ENCODE measurements at regions not wholly inside any gene's neighbourhood (a gene's known extent, or its start where the extent isn't known, plus 50 kb on each side); places are given as distances from the start of the nearest gene placed in this dataset.

DNA sequence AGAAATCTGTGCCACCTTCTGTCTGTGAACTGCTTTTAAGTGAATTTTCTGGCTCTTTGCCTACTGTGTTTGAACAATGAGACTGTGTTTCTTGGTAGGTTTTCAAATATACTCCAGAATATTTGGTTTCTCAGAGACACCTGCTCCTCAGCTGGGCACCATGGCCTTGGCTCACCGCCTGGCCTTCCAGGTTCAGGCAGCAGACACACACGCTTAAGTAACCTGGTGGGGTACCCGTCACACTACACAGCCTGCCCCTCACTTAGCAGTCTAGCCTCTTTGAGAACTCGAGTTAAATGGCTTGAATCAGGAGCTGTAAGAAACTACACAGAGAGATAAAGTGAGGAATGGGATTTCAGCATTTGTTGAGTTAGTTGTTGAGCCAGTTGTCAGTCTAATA lies 530.5 kb downstream of the MTRR start:
- ATAC-seq = no peak

DNA sequence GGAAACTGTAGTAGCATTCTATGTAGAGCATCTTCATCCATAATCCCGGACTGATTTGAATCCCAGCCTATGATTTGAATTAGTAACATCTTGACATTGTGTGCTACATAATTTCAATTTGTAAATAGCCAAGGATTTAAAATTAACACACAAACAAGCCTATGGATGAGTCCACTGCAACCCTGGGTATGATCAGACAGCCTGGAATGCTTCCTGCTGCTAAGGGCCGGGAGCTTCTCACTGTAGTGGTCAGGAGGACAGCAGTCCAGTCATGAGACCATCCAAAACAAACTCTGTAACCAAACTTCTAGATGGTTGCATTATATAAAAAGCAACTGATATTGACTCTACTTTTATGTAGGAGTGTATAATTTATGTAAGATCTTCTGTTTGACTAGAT lies 539.3 kb downstream of the MTRR start:
- ATAC-seq = no peak

DNA sequence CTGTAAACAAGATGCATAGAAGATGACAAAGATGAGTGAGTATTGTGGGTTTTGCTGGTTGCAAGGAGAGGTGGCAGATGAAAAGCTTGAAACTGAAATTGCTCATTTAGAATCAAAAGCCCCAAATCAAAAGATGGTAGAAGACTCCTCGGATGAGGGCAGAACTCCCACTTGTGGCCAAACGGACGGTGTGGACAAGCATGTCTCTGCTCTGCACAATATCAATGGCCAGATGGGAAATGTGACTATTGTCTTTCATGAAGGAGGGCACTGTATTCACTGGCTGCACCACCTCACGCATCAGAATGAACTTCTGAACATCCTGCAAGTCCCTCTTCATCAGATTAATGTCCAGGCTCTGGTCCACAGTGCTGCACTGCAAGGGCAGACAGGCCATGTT lies 541.7 kb downstream of the MTRR start:
- no peak for ATAC-seq

DNA sequence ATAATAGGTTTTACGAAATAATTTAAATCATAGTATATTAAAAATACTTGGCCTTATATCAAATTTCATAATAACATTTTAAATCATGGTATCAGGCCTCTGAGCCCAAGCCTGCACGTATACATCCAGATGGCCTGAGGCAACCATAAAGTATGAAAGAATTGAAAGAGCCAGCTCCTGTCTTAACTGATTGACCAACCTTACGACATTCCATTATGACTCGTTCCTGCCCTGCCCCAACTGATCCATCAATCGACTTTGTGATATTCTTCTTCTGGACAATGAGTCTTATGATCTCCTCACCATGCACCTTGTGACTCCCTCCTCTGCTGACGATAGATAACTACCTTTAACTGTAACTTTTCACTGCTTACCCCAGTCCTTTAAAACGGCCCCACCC lies 545.0 kb downstream of the MTRR start:
- ATAC-seq = no peak

DNA sequence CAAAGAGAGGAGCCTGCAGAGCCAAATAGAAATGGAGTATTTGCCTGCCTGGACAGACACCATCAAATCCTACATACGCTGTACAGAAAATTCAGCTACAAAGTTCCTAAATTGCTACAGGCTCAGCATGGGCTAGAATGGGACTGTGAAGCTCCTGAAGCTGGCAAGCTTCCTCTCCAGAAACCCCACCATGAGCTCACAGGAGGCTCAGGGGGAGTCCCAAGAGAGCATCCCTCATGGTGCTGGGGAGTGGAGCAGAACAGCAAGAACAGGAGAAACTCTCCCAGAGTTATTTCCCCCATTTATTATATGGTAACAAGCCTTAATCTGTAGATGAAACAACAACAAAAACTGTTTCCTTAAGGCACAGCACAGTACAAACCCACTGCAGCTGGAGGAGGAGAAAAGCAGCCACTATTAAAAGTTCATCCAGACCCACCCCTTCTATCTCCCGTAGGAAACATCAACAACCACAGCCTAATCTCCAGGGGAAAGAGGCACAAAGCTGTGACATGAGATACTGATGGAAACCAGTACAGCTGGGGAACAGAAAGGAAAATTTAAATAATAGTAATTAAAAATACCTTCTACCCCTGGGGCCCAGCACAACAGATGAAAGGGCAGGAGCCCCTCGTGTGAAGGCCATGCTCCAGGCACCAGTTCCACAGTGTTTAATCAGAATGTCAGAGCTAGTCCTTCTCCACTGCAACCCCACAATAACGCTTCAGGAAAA lies 548.5 kb downstream of the MTRR start:
- ATAC-seq = no peak

DNA sequence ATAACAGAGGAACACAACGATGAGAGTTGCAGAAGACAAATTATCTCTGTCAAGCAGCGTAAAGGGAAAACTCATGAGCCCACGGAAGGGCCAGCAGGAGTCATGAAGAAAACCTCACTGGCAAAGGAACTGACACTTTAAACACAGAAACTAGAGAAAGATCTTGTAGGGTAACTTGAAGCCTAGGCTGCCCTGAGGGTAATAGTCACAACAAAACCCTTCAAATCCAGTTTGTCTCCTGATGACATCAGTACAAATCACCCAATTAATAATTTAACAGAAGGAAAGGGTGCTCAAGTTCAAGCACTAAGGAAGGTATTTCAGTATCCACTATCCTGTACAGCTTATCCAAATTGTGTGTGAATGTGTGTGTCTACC lies 549.1 kb downstream of the MTRR start:
- ATAC-seq = no peak

DNA sequence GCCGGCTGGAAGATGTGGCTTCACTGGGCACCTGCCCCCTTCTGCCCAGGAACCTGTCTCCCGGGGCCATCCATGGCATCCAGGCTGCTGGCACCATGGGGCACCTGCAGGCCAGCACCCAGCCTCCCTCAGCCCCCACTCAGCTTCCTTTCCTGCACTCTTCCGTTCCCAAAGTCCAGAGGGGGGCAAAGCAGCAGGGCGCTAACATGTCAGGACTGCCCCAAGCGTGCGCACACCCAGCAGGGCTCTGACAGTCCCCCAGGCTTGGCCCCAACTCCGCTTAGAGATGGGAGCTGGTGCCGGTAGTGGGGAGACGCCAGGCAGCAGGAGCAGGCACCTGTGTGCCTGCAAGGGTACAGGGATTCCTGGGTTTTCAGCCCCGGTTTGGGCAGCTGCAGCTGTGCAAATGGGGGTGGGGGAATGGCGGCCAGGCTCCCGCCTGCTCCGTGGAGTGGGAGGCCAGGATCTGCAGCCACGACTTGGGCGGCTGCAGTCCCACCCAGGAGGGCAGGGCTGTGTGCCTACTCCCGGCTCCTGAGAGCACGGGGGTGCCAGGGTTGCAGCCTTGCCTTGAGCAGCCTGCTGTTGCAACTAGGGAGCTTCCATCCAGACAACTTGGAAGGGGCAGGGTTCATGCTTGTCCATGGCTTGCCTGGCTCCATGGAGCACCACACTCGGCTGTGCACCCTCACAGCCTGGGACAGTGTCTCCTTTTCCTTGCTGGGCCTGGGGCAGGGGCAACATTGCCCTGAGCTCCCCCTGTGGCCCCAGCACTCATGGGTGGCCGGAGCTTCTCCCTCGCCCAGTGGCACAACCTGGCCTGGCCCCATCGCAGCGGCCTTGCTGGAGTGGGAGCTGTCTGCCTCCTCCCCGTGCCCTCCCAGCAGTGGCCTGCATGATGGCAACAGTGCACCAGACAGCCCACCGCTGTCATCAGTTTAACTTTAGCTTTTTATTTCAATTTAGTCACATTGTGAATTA lies 561.1 kb downstream of the MTRR start:
- no peak for ATAC-seq

DNA sequence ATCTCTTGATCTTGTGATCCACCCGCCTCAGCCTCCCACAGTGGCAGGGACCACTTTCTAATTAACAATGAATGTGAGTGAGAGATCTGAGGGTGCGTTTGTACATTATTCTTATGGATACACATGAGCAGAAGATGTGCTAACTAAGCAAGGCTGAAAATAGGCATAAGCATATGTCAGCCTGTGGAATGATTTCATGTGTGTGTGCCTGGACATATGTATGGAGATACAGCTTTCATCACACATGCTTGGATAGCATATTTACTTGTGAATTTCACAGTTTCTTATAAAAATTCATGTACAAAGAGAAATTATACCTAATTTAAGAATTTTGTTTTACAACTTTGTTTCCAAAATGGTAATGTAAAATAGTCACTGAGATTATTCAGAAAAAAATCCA lies 565.6 kb downstream of the MTRR start:
- ATAC-seq = no peak

DNA sequence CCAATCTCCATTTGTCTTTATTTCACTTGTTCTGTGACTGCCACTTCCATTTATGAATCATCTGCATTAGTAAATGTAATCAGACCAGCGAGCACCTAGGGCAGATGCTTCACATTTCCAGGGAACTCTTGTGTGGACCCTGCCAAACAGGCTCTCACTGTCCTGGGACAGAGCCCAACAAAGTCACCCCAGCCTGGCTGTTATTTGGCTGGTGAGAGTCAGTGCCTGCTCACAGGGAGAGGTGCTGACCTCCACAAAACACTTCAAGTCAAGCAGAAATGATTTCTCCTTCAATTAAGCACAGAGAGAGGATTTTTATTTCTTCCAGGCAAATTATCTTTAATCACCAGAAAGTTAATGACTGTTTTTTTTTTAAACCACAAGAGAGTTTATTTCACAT lies 568.0 kb downstream of the MTRR start:
- no peak for ATAC-seq

DNA sequence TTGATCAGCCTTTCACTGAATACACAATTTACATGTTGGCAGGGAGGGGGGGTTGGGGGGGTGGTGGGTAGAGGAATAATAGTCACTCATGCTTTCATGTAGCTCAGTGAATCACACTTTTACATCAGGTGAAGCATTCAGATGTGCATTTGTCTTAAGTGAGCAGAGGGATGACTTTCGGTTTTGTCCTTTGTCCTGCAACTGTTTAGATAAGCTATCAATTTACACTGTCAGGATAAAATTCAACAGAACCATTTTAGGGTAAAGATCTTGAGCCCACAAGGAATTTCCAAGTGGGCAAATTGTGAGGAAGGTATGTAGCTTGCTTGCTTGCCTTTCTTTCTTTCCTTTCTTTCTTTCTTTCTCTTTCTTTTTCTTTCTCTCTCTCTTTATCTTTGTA lies 576.2 kb downstream of the MTRR start:
- no peak for ATAC-seq

DNA sequence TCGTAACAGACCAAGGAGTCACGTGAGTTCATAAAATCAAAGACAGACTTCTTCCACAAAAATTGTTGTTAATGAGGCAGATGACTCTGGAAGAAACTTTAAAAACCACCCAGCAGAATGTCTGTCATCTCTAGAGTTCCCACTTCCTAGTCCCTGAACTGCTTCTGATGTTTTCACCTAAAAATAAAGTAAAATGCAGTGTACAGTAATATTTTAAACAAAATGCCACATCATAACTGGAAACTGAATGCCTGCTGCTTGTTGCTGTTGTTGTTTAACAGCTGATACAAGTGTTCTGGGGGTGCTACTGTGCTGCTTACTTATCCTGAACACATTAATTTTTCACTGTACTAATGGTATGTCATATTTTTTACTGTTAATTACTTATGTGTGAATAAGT lies 577.2 kb downstream of the MTRR start:
- ATAC-seq = no peak

DNA sequence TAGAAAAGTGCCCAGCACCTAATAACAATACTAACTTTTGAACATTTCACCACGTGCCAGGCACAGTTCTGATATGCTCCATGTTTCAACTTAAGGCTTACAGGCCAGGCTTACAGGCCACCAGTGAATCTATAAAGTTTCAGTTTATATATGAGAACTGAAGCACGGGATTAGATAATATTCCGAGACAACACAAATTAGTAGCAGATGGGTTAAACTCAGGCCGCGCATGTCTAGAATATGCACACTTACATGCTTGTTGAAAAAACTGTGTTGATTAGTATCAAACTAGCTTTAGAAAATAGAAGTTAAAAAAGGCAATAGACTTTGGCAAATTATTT lies 587.9 kb downstream of the MTRR start:
- ATAC-seq = no peak

DNA sequence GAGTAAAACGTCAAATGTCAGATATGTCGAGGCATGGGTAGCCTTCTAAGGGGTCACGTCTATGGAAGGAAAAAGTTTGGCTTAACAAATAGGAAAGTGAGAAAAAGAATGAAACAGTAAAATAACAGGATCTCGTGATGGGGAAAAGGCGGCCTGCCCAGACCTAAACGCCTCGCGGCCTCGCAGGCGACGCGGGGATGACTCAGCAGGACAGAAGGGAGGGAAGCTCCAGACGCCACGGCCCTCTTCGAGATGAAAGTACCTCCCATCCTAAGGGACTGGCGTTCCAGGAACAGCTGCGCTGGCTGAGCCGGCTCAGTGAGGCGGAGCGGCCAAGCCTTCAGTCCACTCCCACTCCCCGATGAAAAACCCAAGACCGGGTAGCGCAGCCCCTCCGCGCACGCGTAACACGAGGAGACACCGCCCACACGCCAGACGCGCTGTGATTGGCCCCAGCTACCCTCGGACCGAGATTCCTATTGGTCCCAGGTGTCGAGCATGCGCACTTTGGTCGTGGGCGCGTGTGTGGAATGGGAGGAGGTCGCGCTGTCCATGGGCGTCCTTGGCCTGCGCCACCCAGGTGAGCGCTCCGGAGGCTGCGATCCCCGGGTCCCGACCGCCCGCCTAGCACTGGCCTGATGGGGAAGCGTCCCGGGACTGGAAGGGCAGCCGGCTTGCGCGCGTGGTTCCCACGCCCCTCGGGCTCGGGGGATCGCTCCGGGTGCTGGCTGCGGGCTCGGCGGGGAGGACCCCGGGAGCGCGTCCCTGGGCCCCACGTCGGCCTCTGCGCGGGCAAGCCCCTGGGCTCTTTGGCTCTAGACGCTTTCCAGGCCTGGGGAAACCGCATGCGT lies 588.5 kb downstream of the MTRR start:
- ATAC-seq = peak; percentile 92

DNA sequence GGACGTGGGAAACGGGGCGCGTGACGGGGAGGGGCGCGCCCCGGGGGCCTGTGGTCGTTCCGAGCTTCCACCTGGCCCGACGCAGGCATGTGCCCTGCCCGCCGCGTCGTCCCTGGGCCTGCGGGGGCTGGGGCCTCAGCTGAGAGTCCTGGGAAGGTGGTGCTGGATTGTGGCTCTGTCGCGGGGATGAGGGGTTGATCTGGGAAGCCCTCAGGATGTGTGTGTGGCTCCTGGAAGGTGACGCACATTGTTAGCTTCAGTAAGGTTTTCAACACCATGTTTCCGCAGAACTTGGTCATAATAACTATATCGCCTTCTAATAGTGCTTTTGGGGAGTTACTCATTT lies 589.1 kb downstream of the MTRR start:
- peak in 1 of 2 donors; percentile 2 for ATAC-seq

DNA sequence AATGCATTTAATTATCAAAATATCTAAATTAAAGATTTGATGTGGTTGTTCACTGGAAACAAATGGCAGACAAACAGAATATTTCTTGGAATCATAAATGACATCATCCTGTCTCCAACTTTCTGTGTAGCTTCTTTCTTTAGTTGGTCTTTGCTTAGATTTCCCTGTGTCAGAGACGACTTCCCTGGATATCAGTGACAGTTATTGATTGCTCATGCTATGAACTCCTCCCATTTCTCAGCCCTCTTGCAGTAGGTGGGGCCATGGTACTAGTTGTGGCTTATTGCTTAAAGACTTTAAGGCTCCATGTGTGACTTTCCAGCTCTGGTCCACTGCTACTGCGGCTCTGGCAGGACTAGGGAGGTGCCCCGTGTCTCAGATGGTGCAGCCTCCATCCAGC lies 592.6 kb downstream of the MTRR start:
- no peak for ATAC-seq

DNA sequence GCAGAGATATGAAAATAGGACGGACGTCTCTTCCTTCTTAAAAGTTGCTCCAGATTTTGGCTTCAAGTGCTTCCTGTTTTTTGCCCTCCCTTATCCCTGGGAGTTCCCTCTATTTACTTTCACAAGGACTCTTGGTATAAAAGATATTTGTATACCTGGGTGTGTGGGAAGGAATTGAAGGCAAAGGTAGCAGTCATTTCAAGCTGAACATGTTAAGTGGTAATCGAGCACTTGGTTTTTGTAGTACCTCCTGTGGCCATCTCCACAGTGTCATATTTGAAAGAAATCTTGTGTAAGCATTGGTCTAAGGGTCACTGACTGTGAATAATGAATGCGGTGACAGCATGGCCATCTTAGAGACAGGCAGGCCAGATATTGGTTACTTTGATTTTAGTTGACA lies 593.6 kb downstream of the MTRR start:
- ATAC-seq = no peak

DNA sequence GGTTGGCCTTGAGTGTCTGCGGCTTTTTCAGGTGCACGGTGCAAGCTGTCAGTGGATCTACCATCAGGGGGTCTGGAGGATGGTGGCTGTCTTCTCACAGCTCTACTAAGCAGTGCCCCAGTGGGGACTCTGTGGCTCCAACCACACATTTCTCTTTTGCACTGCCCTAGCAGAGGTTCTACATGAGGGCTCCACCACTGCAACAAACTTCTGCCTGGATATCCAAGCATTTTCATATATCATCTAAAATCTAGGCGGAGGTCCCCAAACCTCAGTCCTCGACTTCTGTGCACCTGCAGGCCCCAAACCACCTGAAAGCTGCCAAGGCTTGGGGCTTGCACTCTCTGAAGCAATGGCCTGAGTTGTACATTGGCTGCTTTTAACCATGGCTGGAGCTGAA lies 601.5 kb downstream of the MTRR start:
- ATAC-seq = no peak

DNA sequence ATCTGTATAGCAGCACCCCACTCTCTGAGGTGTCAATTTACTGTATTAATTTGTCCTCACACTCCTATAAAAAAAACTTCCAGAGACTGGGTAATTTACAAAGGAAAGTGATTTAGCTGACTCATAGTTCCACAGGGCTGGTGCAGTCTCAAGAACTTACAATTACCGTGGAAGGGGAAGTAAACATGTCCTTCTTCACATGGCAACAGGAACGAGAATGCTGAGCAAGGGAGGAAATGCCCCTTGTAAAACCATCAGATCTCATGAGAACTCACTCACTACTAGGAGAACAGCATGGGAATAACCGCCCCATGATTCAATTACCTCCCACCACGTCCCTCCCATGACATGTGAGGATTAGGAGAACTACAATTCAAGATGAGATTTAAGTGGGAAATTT lies 602.6 kb downstream of the MTRR start:
- no peak for ATAC-seq

DNA sequence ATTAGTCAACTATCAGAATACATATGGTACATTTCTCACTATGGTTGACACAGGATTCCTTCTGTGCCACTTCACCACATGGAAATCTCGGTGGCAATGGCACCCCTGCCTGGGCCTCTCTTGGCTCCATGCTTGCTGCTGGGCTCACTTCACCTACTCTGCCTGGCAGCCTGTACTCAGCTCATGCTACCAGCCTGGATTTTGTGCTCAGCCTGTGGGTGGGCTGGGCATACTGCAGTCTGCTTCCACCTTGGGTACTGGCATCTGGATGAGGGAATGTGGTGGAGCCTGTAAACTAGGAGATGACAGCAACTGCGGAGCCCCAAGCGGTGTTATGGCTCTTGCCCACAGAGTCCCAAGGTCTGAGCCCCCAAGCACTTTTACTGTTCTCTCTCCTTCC lies 604.1 kb downstream of the MTRR start:
- no peak for ATAC-seq

DNA sequence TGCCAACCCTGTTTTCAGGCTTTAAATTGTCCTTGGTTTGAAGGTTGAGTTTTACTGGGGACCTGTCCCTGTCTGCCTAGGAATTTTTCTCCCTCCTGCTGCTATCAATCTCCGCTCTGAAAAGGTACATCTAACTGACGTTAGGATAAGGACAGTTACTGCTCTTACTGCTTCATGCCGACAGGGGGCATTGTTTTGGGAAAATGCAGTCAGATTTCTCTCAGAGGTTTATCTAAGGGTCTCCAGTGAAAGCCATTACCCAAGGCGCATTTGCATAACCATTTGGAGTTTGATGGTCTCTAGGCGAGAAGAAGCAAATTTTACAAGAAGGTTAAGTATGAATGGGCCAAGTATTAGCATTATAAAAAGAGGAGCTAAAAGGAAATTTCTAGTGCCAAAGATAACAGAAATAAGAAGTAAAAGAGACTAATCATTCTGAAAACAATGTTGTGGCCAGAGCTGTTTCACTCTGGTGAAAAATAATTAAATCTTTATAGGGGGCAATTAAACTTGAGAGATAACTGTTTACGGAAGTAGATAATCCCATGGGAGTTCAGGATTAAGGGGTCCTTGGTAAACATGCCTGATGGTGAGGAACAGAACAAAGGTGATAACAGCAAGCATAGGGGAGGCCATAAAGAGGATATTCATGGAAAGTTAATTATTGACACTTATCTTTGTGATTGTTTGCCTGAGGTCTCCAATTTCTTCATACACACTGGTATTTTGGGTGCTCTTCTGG lies 605.0 kb downstream of the MTRR start:
- ATAC-seq = no peak

DNA sequence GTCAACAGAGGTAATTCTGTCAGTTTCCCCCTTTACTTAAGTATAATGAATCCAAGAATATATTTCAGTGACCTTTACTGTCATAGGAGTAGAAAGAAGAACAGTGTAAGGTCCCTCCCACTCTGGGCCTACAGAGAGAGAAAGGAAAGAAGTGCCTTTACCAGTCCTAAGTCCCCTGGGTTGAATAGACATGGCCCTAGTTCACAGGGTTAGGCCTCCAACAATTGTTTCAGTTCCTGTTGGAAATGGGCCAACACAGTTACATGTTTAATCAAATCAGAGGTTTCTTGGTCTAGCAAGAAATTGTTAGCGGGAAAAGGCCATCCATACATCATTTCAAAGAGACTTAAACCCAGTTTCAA lies 605.6 kb downstream of the MTRR start:
- ATAC-seq = no peak

DNA sequence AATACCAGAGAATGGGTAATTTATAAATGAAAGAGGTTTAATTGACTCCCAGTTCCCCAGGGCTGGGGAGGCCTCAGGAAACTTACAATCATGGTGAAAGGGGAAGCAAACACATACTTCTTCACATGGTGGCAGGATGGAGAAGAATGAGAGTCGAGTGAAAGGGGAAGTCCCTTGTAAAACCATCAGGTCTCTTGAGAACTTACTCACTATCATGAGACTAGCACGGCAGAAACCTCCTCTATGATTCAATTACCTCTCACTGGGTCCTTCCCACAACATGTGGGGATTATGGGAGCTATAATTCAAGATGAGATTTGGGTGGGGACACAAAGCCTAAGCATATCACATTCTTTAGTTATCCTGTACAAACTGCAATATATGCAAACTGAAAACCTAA lies 609.4 kb downstream of the MTRR start:
- no peak for ATAC-seq

DNA sequence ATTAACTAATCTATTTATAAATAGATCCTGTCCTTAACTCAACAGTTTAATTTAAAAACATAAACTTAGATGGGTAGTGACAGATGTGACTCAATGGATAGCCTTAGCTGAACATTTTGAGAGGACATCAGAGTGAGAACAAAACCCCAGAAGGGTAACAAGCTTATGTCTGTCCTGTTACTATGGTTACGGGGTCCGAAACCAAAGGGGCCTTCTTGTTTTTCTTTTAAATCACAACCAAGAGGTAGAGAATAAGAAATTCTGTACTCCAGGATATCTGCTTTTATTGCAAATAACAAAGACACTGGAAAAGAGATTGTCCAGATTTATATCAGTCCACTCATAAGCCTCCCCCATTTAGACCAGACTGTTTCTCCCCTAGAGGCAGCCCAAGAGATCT lies 612.1 kb downstream of the MTRR start:
- ATAC-seq = no peak
